NB4 (cell line): ENCODE measurements at regions not wholly inside any gene's neighbourhood (a gene's known extent, or its start where the extent isn't known, plus 50 kb on each side); places are given as distances from the start of the nearest gene placed in this dataset.

Experiments used
- TF ChIP-seq, protein P1 (sequence below): IDR thresholded peaks from one replicate; pipeline ENCODE4 v1.5.1; 2012; ENCODE audit warnings: low read depth, low read length
- TF ChIP-seq, protein P2 (sequence below): IDR thresholded peaks from 2 replicates; pipeline ENCODE4 v1.6.1; 2011; ENCODE audit warnings: low read depth, low read length

DNA sequence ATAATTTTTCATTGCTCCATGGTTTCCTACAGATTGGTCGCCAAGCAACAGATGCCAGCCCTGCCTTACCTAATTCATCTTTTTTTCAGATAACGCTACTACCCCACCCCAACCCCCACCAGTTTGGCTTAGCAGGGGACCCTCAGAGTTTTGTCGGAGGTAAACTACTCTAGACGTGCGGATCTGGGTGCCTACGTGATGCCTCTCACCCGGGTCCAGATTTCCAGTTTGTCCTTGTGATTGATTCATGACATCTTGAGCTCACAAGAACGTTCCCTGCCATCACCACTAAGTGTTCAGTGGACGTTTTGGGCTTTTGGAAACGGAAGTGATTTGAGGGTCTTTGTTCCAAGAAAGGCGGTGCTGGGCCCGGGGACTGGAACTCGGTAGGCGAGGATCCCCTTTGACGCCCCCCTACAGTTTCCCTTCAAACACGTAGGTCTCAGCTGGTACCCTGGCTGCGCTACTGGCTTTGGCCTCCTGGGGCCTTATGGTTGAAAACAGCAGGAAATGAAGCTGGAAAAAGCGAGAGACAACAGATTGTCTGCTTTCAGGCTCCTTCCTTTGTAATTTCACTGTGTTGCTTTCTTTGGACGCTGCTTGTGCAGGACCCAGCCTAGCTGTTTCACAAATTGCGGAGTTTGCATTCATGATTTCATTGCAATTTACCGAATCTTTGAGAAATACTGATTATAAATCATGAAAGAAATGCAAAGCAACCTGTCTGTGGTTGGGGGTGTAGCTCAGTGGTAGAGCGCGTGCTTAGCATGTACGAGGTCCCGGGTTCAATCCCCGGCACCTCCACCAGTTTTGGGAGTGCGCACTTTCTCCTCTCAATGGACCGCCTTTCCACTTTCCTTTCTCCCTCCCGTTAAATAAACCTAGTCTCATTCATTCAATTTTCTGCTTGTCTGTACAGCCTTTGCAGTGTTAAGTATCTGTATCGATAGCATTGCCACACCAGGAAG, 81.0 kb downstream of the GPX5 start:
- TF ChIP-seq, protein P1, sequence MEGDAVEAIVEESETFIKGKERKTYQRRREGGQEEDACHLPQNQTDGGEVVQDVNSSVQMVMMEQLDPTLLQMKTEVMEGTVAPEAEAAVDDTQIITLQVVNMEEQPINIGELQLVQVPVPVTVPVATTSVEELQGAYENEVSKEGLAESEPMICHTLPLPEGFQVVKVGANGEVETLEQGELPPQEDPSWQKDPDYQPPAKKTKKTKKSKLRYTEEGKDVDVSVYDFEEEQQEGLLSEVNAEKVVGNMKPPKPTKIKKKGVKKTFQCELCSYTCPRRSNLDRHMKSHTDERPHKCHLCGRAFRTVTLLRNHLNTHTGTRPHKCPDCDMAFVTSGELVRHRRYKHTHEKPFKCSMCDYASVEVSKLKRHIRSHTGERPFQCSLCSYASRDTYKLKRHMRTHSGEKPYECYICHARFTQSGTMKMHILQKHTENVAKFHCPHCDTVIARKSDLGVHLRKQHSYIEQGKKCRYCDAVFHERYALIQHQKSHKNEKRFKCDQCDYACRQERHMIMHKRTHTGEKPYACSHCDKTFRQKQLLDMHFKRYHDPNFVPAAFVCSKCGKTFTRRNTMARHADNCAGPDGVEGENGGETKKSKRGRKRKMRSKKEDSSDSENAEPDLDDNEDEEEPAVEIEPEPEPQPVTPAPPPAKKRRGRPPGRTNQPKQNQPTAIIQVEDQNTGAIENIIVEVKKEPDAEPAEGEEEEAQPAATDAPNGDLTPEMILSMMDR, result peak; percentile 28
- TF ChIP-seq, protein P2, sequence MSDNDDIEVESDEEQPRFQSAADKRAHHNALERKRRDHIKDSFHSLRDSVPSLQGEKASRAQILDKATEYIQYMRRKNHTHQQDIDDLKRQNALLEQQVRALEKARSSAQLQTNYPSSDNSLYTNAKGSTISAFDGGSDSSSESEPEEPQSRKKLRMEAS, result no peak
